ENCODE measurements at regions not wholly inside any gene's neighbourhood (a gene's known extent, or its start where the extent isn't known, plus 50 kb on each side); places are given as distances from the start of the nearest gene placed in this dataset.
A peak's percentile ranks its signal among the peaks of the same experiment; 100 is the strongest.

DNA sequence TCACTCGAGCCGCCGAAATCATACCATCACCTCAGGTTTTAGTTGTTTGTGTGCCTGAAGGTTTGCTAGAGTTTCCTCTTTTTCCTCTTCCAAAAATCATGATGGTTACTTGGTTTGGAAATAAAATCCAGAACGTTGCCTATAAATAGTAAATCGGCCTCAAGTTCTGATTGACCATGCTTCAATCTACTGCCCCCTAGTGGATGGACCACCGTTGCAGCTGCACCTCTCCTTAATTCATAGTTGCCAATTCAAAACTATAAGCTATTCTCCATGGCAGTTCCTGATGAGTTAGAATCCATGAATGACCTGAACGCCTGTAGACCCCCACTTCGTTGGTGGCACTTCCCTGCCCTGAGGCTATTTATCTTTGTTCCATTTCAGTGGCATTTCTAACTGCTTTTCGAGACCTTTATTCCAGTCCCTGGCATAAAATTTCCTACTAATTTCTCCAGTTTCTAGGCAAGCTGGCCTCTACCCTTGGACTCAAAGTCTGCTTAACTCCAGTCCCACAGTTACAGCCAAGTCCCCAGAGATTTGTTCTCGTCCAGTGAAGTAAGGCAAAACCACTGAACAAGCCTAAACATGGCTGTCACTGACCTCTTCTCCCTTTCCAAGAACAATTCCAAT, 422.6 kb downstream of the EFNA5 start:
- POLR2A ChIA-PET (ENCODE audit: low non-redundant PET) = no interaction called here
- CTCF ChIA-PET = interaction anchor here (0.5 to 1.3 kb wide), 7 partner anchors 52 to 1006 kb away, joined by 3 to 5 read pairs (median 3); no protein-coding TSS in a partner anchor
- BruUV-seq (replicated peaks) = no TSS peak
- intact Hi-C loops (cut with micrococcal nuclease; ENCODE audit: unreplicated experiment) = loop anchor here (10.0 kb wide), 3 partner anchors 327 to 493 kb away; partner anchors contain the start of gene EFNA5
- peak; percentile 80 for DNase-seq (ENCODE audit: low spot score)
- H3K27ac ChIP-seq (ENCODE audit: low read depth, low read length, poor library complexity, severe bottlenecking) = no peak overlapping the region
- H3K4me3 ChIP-seq (ENCODE audit: low read depth, low read length, poor library complexity, severe bottlenecking) = no peak overlapping the region
- no peaks in the 10 kb centered on the region for H3K27me3 ChIP-seq (replicated peaks; ENCODE audit: insufficient read depth, low read depth, low read length, poor library complexity)
- no peaks in the 10 kb centered on the region for H3K9me3 ChIP-seq (ENCODE audit: low read depth, low read length, poor library complexity, severe bottlenecking)
- no peaks in the 10 kb centered on the region for H3K36me3 ChIP-seq (ENCODE audit: insufficient read depth, low read length, poor library complexity, severe bottlenecking)
- TF ChIP-seq, protein P1, sequence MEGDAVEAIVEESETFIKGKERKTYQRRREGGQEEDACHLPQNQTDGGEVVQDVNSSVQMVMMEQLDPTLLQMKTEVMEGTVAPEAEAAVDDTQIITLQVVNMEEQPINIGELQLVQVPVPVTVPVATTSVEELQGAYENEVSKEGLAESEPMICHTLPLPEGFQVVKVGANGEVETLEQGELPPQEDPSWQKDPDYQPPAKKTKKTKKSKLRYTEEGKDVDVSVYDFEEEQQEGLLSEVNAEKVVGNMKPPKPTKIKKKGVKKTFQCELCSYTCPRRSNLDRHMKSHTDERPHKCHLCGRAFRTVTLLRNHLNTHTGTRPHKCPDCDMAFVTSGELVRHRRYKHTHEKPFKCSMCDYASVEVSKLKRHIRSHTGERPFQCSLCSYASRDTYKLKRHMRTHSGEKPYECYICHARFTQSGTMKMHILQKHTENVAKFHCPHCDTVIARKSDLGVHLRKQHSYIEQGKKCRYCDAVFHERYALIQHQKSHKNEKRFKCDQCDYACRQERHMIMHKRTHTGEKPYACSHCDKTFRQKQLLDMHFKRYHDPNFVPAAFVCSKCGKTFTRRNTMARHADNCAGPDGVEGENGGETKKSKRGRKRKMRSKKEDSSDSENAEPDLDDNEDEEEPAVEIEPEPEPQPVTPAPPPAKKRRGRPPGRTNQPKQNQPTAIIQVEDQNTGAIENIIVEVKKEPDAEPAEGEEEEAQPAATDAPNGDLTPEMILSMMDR (conservative IDR thresholded peaks at IDR 0.05; ENCODE audit: low read depth, low read length) = peak; percentile 95
- TF ChIP-seq EZH2 (IDR thresholded peaks at IDR 0.05; ENCODE audit: borderline replicate concordance, low read depth, low read length, poor library complexity, severe bottlenecking) = no peak
- peaks cover 4% of the 10 kb centered on the region for H3K4me1 ChIP-seq (ENCODE audit: insufficient read depth, low read length, poor library complexity, severe bottlenecking)

DNA sequence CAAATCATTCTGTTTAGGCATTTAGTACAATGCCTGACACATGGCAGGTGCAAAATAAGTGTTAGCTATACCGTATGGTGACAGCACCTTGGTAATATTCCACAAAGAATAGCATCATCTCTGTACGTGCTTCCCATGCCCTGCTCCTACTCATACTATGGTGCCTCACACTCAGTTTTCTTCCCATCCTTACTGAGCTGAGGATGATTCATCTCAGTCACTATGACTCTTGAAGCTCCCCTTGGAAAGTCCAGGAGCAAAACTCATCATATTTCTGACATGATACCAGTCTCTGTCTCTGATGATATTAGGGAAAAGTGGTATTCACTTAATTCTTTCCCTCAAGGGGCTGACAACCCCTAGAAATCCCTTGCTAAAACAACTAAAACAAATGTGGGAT, 423.3 kb downstream of the EFNA5 start:
- CTCF ChIA-PET = interaction anchor here (0.8 to 1.3 kb wide), 5 partner anchors 51 to 489 kb away, joined by 3 to 5 read pairs (median 4); no protein-coding TSS in a partner anchor
- peaks cover 4% of the 10 kb centered on the region for H3K4me1 ChIP-seq (ENCODE audit: insufficient read depth, low read length, poor library complexity, severe bottlenecking)
- H3K36me3 ChIP-seq (ENCODE audit: insufficient read depth, low read length, poor library complexity, severe bottlenecking) = no peaks in the 10 kb centered on the region
- no peaks in the 10 kb centered on the region for H3K27me3 ChIP-seq (replicated peaks; ENCODE audit: insufficient read depth, low read depth, low read length, poor library complexity)
- intact Hi-C loops (cut with micrococcal nuclease; ENCODE audit: unreplicated experiment) = loop anchor here (10.0 kb wide), 3 partner anchors 327 to 493 kb away; partner anchors contain the start of gene EFNA5
- TF ChIP-seq, protein P1 (conservative IDR thresholded peaks at IDR 0.05; ENCODE audit: low read depth, low read length) = no peak
- no peak for TF ChIP-seq EZH2 (IDR thresholded peaks at IDR 0.05; ENCODE audit: borderline replicate concordance, low read depth, low read length, poor library complexity, severe bottlenecking)
- no peak overlapping the region for H3K4me3 ChIP-seq (ENCODE audit: low read depth, low read length, poor library complexity, severe bottlenecking)
- POLR2A ChIA-PET (ENCODE audit: low non-redundant PET) = no interaction called here
- no TSS peak for BruUV-seq (replicated peaks)
- DNase-seq (ENCODE audit: low spot score) = no peak
- H3K9me3 ChIP-seq (ENCODE audit: low read depth, low read length, poor library complexity, severe bottlenecking) = no peaks in the 10 kb centered on the region
- no peak overlapping the region for H3K27ac ChIP-seq (ENCODE audit: low read depth, low read length, poor library complexity, severe bottlenecking)

DNA sequence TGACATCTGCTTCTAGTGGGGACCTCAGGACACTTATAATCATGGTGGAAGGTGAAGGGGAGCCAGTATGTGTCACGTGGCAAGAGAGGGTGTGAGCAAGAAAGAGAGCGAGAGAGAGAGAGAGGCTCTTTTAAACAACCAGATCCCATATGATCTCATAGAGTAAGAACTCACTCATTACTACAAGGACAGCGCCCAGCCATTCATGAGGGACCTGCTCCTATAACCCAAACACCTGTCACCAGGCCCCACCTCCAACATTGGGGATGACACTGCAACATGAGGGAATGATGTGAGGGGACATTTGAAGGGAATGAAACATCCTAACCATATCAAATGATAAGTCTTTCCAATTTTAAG, 427.5 kb downstream of the EFNA5 start:
- CTCF ChIA-PET = no interaction called here
- Histone ChIP-seq H3K36me3 (ENCODE audit: insufficient read depth, low read length, poor library complexity, severe bottlenecking) (no peaks in the 10 kb centered on the region), H3K4me1 (ENCODE audit: insufficient read depth, low read length, poor library complexity, severe bottlenecking) (peaks cover 4% of the 10 kb centered on the region), H3K27me3 (replicated peaks; ENCODE audit: insufficient read depth, low read depth, low read length, poor library complexity) (no peaks in the 10 kb centered on the region), H3K4me3 (ENCODE audit: low read depth, low read length, poor library complexity, severe bottlenecking) (no peak overlapping the region), H3K27ac (ENCODE audit: low read depth, low read length, poor library complexity, severe bottlenecking) (no peak overlapping the region), H3K9me3 (ENCODE audit: low read depth, low read length, poor library complexity, severe bottlenecking) (no peaks in the 10 kb centered on the region)
- BruUV-seq (replicated peaks) = no TSS peak
- no peak for TF ChIP-seq EZH2 (IDR thresholded peaks at IDR 0.05; ENCODE audit: borderline replicate concordance, low read depth, low read length, poor library complexity, severe bottlenecking)
- TF ChIP-seq, protein P1 (conservative IDR thresholded peaks at IDR 0.05; ENCODE audit: low read depth, low read length) = no peak
- POLR2A ChIA-PET (ENCODE audit: low non-redundant PET) = no interaction called here
- DNase-seq (ENCODE audit: low spot score) = no peak
- intact Hi-C loops (cut with micrococcal nuclease; ENCODE audit: unreplicated experiment) = loop anchor here (10.0 kb wide), 3 partner anchors 332 to 488 kb away; partner anchors contain the start of gene EFNA5

All from A673 (cell line).